ENCODE measurements at regions not wholly inside any gene's neighbourhood (a gene's known extent, or its start where the extent isn't known, plus 50 kb on each side); places are given as distances from the start of the nearest gene placed in this dataset.
A peak's percentile ranks its signal among the peaks of the same experiment; 100 is the strongest.

- Histone ChIP-seq H3K27ac (ENCODE audit: insufficient read depth in 1 of 2, low read depth in 1 of 2, low read length in 2 of 2, poor library complexity in 1 of 2, severe bottlenecking in 2 of 2) (no peak overlapping the region), H3K9me3 (ENCODE audit: control extremely low read depth in 1 of 5, control insufficient read depth in 4 of 5, insufficient read depth in 2 of 5, low read depth in 1 of 5, low read length in 4 of 5) (no peaks in the 10 kb centered on the region), H3K4me3 (ENCODE audit: control insufficient read depth in 1 of 7, extremely low read depth in 1 of 7, insufficient read depth in 4 of 7, low read depth in 2 of 7, low read length in 6 of 7) (no peak overlapping the region), H3K27me3 (replicated peaks in 2 of 5; ENCODE audit: control insufficient read depth in 4 of 5, insufficient read depth in 5 of 5, low read length in 4 of 5) (no peaks in the 10 kb centered on the region), H3K36me3 (ENCODE audit: control insufficient read depth in 4 of 4, insufficient read depth in 4 of 4, low read length in 3 of 4) (no peaks in the 10 kb centered on the region), H3K4me1 (ENCODE audit: control extremely low read depth in 1 of 4, control insufficient read depth in 4 of 4, insufficient read depth in 4 of 4, low read length in 3 of 4) (no peaks in the 10 kb centered on the region)
- no peak for DNase-seq
- CTCF ChIA-PET, result interaction anchor here (1.2 kb wide), 1 partner anchor 11 kb away, joined by 3 read pairs; no protein-coding TSS in a partner anchor
- POLR2A ChIA-PET, result no interaction called here
- no CpG with 5 or more reads among the region's 1 CpG for WGBS (ENCODE audit: insufficient coverage)
These were observed 80.7 kb upstream of the CNKSR3 start for GRCh38 chr6:154591234-154591633.

GRCh38 chr6:154592199-154592860 is 81.8 kb upstream of the CNKSR3 start:
- H3K36me3 ChIP-seq (ENCODE audit: control insufficient read depth in 4 of 4, insufficient read depth in 4 of 4, low read length in 3 of 4), result no peaks in the 10 kb centered on the region
- H3K27ac ChIP-seq (ENCODE audit: insufficient read depth in 1 of 2, low read depth in 1 of 2, low read length in 2 of 2, poor library complexity in 1 of 2, severe bottlenecking in 2 of 2), result no peak overlapping the region
- ChIA-PET POLR2A (no interaction called here), CTCF (no interaction called here)
- H3K4me1 ChIP-seq (ENCODE audit: control extremely low read depth in 1 of 4, control insufficient read depth in 4 of 4, insufficient read depth in 4 of 4, low read length in 3 of 4), result no peaks in the 10 kb centered on the region
- no peak for DNase-seq
- no peaks in the 10 kb centered on the region for H3K9me3 ChIP-seq (ENCODE audit: control extremely low read depth in 1 of 5, control insufficient read depth in 4 of 5, insufficient read depth in 2 of 5, low read depth in 1 of 5, low read length in 4 of 5)
- 97% methylated on average over 9 of the region's 10 CpGs for WGBS (ENCODE audit: insufficient coverage)
- H3K27me3 ChIP-seq (replicated peaks in 2 of 5; ENCODE audit: control insufficient read depth in 4 of 5, insufficient read depth in 5 of 5, low read length in 4 of 5), result no peaks in the 10 kb centered on the region
- no peak overlapping the region for H3K4me3 ChIP-seq (ENCODE audit: control insufficient read depth in 1 of 7, extremely low read depth in 1 of 7, insufficient read depth in 4 of 7, low read depth in 2 of 7, low read length in 6 of 7)

- Histone ChIP-seq H3K9me3 (ENCODE audit: control extremely low read depth in 1 of 5, control insufficient read depth in 4 of 5, insufficient read depth in 2 of 5, low read depth in 1 of 5, low read length in 4 of 5) (no peaks in the 10 kb centered on the region), H3K27me3 (replicated peaks in 2 of 5; ENCODE audit: control insufficient read depth in 4 of 5, insufficient read depth in 5 of 5, low read length in 4 of 5) (no peaks in the 10 kb centered on the region), H3K36me3 (ENCODE audit: control insufficient read depth in 4 of 4, insufficient read depth in 4 of 4, low read length in 3 of 4) (no peaks in the 10 kb centered on the region), H3K27ac (ENCODE audit: insufficient read depth in 1 of 2, low read depth in 1 of 2, low read length in 2 of 2, poor library complexity in 1 of 2, severe bottlenecking in 2 of 2) (no peak overlapping the region), H3K4me1 (ENCODE audit: control extremely low read depth in 1 of 4, control insufficient read depth in 4 of 4, insufficient read depth in 4 of 4, low read length in 3 of 4) (no peaks in the 10 kb centered on the region), H3K4me3 (ENCODE audit: control insufficient read depth in 1 of 7, extremely low read depth in 1 of 7, insufficient read depth in 4 of 7, low read depth in 2 of 7, low read length in 6 of 7) (no peak overlapping the region)
- ChIA-PET POLR2A (no interaction called here), CTCF (no interaction called here)
- DNase-seq, result no peak
- WGBS (ENCODE audit: insufficient coverage), result 92% methylated on average over 6 of the region's 7 CpGs
These were observed 82.6 kb upstream of the CNKSR3 start for GRCh38 chr6:154593122-154593521.

- H3K27me3 ChIP-seq (replicated peaks in 2 of 5; ENCODE audit: control insufficient read depth in 4 of 5, insufficient read depth in 5 of 5, low read length in 4 of 5), result no peaks in the 10 kb centered on the region
- ChIA-PET POLR2A (no interaction called here), CTCF (interaction anchor here (1.1 to 1.4 kb wide), 2 partner anchors 11 to 17 kb away, joined by 3 read pairs; no protein-coding TSS in a partner anchor)
- no peak overlapping the region for H3K4me3 ChIP-seq (ENCODE audit: control insufficient read depth in 1 of 7, extremely low read depth in 1 of 7, insufficient read depth in 4 of 7, low read depth in 2 of 7, low read length in 6 of 7)
- no peak for DNase-seq
- H3K36me3 ChIP-seq (ENCODE audit: control insufficient read depth in 4 of 4, insufficient read depth in 4 of 4, low read length in 3 of 4), result no peaks in the 10 kb centered on the region
- H3K4me1 ChIP-seq (ENCODE audit: control extremely low read depth in 1 of 4, control insufficient read depth in 4 of 4, insufficient read depth in 4 of 4, low read length in 3 of 4), result no peaks in the 10 kb centered on the region
- 97% methylated on average over 5 of the region's 9 CpGs for WGBS (ENCODE audit: insufficient coverage)
- H3K27ac ChIP-seq (ENCODE audit: insufficient read depth in 1 of 2, low read depth in 1 of 2, low read length in 2 of 2, poor library complexity in 1 of 2, severe bottlenecking in 2 of 2), result no peak overlapping the region
- H3K9me3 ChIP-seq (ENCODE audit: control extremely low read depth in 1 of 5, control insufficient read depth in 4 of 5, insufficient read depth in 2 of 5, low read depth in 1 of 5, low read length in 4 of 5), result no peaks in the 10 kb centered on the region
These were observed 84.2 kb upstream of the CNKSR3 start for GRCh38 chr6:154594496-154595198.

GRCh38 chr6:154595538-154595937 is 85.1 kb upstream of the CNKSR3 start:
- Histone ChIP-seq H3K9me3 (ENCODE audit: control extremely low read depth in 1 of 5, control insufficient read depth in 4 of 5, insufficient read depth in 2 of 5, low read depth in 1 of 5, low read length in 4 of 5) (no peaks in the 10 kb centered on the region), H3K4me1 (ENCODE audit: control extremely low read depth in 1 of 4, control insufficient read depth in 4 of 4, insufficient read depth in 4 of 4, low read length in 3 of 4) (no peaks in the 10 kb centered on the region), H3K27me3 (replicated peaks in 2 of 5; ENCODE audit: control insufficient read depth in 4 of 5, insufficient read depth in 5 of 5, low read length in 4 of 5) (no peaks in the 10 kb centered on the region), H3K36me3 (ENCODE audit: control insufficient read depth in 4 of 4, insufficient read depth in 4 of 4, low read length in 3 of 4) (no peaks in the 10 kb centered on the region), H3K4me3 (ENCODE audit: control insufficient read depth in 1 of 7, extremely low read depth in 1 of 7, insufficient read depth in 4 of 7, low read depth in 2 of 7, low read length in 6 of 7) (no peak overlapping the region), H3K27ac (ENCODE audit: insufficient read depth in 1 of 2, low read depth in 1 of 2, low read length in 2 of 2, poor library complexity in 1 of 2, severe bottlenecking in 2 of 2) (no peak overlapping the region)
- ChIA-PET CTCF (interaction anchor here (1.4 kb wide), 1 partner anchor 10 kb away, joined by 3 read pairs; no protein-coding TSS in a partner anchor), POLR2A (interaction anchor here (0.7 kb wide), 1 partner anchor 106 kb away, joined by 4 read pairs; no protein-coding TSS in a partner anchor)
- no peak for DNase-seq
- WGBS (ENCODE audit: insufficient coverage), result no CpG with 5 or more reads among the region's 1 CpG

GRCh38 chr6:154596009-154596408 is 85.5 kb upstream of the CNKSR3 start:
- ChIA-PET CTCF (interaction anchor here (0.6 to 1.4 kb wide), 2 partner anchors 9 to 204 kb away, joined by 3 to 4 read pairs; no protein-coding TSS in a partner anchor), POLR2A (interaction anchor here (0.7 kb wide), 1 partner anchor 106 kb away, joined by 4 read pairs; no protein-coding TSS in a partner anchor)
- Histone ChIP-seq H3K27me3 (replicated peaks in 2 of 5; ENCODE audit: control insufficient read depth in 4 of 5, insufficient read depth in 5 of 5, low read length in 4 of 5) (no peaks in the 10 kb centered on the region), H3K4me3 (ENCODE audit: control insufficient read depth in 1 of 7, extremely low read depth in 1 of 7, insufficient read depth in 4 of 7, low read depth in 2 of 7, low read length in 6 of 7) (no peak overlapping the region), H3K9me3 (ENCODE audit: control extremely low read depth in 1 of 5, control insufficient read depth in 4 of 5, insufficient read depth in 2 of 5, low read depth in 1 of 5, low read length in 4 of 5) (no peaks in the 10 kb centered on the region), H3K27ac (ENCODE audit: insufficient read depth in 1 of 2, low read depth in 1 of 2, low read length in 2 of 2, poor library complexity in 1 of 2, severe bottlenecking in 2 of 2) (no peak overlapping the region), H3K36me3 (ENCODE audit: control insufficient read depth in 4 of 4, insufficient read depth in 4 of 4, low read length in 3 of 4) (no peaks in the 10 kb centered on the region), H3K4me1 (ENCODE audit: control extremely low read depth in 1 of 4, control insufficient read depth in 4 of 4, insufficient read depth in 4 of 4, low read length in 3 of 4) (no peaks in the 10 kb centered on the region)
- 100% methylated on average over 1 of the region's 2 CpGs for WGBS (ENCODE audit: insufficient coverage)
- no peak for DNase-seq

- H3K9me3 ChIP-seq (ENCODE audit: control extremely low read depth in 1 of 5, control insufficient read depth in 4 of 5, insufficient read depth in 2 of 5, low read depth in 1 of 5, low read length in 4 of 5), result no peaks in the 10 kb centered on the region
- WGBS (ENCODE audit: insufficient coverage), result 88% methylated on average over 1 of the region's 2 CpGs
These were observed 86.2 kb upstream of the CNKSR3 start for GRCh38 chr6:154596701-154597100.

More at GRCh38 chr6:154596701-154597100, 86.2 kb upstream of the CNKSR3 start:
- no peaks in the 10 kb centered on the region for H3K27me3 ChIP-seq (replicated peaks in 2 of 5; ENCODE audit: control insufficient read depth in 4 of 5, insufficient read depth in 5 of 5, low read length in 4 of 5)
- ChIA-PET CTCF (no interaction called here), POLR2A (no interaction called here)
- H3K4me1 ChIP-seq (ENCODE audit: control extremely low read depth in 1 of 4, control insufficient read depth in 4 of 4, insufficient read depth in 4 of 4, low read length in 3 of 4), result no peaks in the 10 kb centered on the region
- H3K36me3 ChIP-seq (ENCODE audit: control insufficient read depth in 4 of 4, insufficient read depth in 4 of 4, low read length in 3 of 4), result no peaks in the 10 kb centered on the region
- H3K27ac ChIP-seq (ENCODE audit: insufficient read depth in 1 of 2, low read depth in 1 of 2, low read length in 2 of 2, poor library complexity in 1 of 2, severe bottlenecking in 2 of 2), result no peak overlapping the region
- DNase-seq, result peak in 1 of 3 donors; percentile 4
- H3K4me3 ChIP-seq (ENCODE audit: control insufficient read depth in 1 of 7, extremely low read depth in 1 of 7, insufficient read depth in 4 of 7, low read depth in 2 of 7, low read length in 6 of 7), result no peak overlapping the region

Measured in common myeloid progenitor, CD34-positive (primary cell).